ENCODE measurements at regions not wholly inside any gene's neighbourhood (a gene's known extent, or its start where the extent isn't known, plus 50 kb on each side); places are given as distances from the start of the nearest gene placed in this dataset.

DNA sequence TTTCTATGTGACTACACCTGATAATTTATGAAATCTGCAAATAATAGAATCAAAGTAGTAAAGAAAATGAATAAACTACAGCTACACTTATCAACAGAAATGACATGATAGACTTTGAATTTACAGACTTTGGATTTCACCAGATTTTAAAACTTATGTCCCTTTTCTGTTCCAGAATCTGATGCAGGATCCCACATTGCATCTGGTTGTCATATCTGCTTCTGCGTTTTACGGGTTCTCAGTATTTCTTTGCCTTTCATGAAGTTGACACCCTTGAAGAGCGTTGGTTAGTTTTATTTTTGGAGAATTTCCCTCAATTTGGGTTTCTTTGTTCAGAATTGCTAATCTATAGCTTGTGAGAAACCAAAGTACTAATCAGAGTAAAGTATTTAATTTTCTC lies 174.9 kb upstream of the ADCY2 start:
- TF ChIP-seq, protein P1, sequence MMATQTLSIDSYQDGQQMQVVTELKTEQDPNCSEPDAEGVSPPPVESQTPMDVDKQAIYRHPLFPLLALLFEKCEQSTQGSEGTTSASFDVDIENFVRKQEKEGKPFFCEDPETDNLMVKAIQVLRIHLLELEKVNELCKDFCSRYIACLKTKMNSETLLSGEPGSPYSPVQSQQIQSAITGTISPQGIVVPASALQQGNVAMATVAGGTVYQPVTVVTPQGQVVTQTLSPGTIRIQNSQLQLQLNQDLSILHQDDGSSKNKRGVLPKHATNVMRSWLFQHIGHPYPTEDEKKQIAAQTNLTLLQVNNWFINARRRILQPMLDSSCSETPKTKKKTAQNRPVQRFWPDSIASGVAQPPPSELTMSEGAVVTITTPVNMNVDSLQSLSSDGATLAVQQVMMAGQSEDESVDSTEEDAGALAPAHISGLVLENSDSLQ (IDR thresholded peaks at IDR 0.05), result no peak
- TF ChIP-seq ZNF384 (IDR thresholded peaks at IDR 0.05) (no peak), L3MBTL2 (conservative IDR thresholded peaks at IDR 0.05) (no peak), TARDBP (IDR thresholded peaks at IDR 0.05) (no peak), HDGF (IDR thresholded peaks at IDR 0.05; ENCODE audit: borderline replicate concordance) (no peak), FOXM1 (IDR thresholded peaks at IDR 0.05; ENCODE audit: borderline replicate concordance) (no peak), FOXA1 (IDR thresholded peaks at IDR 0.05) (no peak), FOXK2 (IDR thresholded peaks at IDR 0.05) (no peak)

Measured in HEK293T (cell line).